ENCODE measurements at regions not wholly inside any gene's neighbourhood (a gene's known extent, or its start where the extent isn't known, plus 50 kb on each side); places are given as distances from the start of the nearest gene placed in this dataset.

- DNase-seq (ENCODE audit: low spot score), result no peak
- Mint-ChIP-seq H3K36me3 (ENCODE audit: low read depth) (no peaks in the 10 kb centered on the region), H3K27me3 (ENCODE audit: low read depth) (peaks cover 20% of the 10 kb centered on the region), H3K4me3 (ENCODE audit: unreplicated experiment) (no peak overlapping the region), H3K4me1 (ENCODE audit: low read depth) (peaks cover 5% of the 10 kb centered on the region), H3K27ac (ENCODE audit: unreplicated experiment) (no peak overlapping the region), H3K9me3 (ENCODE audit: low read depth) (no peaks in the 10 kb centered on the region)
- TF ChIP-seq, protein P1, sequence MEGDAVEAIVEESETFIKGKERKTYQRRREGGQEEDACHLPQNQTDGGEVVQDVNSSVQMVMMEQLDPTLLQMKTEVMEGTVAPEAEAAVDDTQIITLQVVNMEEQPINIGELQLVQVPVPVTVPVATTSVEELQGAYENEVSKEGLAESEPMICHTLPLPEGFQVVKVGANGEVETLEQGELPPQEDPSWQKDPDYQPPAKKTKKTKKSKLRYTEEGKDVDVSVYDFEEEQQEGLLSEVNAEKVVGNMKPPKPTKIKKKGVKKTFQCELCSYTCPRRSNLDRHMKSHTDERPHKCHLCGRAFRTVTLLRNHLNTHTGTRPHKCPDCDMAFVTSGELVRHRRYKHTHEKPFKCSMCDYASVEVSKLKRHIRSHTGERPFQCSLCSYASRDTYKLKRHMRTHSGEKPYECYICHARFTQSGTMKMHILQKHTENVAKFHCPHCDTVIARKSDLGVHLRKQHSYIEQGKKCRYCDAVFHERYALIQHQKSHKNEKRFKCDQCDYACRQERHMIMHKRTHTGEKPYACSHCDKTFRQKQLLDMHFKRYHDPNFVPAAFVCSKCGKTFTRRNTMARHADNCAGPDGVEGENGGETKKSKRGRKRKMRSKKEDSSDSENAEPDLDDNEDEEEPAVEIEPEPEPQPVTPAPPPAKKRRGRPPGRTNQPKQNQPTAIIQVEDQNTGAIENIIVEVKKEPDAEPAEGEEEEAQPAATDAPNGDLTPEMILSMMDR (IDR thresholded peaks at IDR 0.05), result no peak
These were observed 307.1 kb upstream of the ZNF507 start for GRCh38 chr19:32038021-32038920.

DNA sequence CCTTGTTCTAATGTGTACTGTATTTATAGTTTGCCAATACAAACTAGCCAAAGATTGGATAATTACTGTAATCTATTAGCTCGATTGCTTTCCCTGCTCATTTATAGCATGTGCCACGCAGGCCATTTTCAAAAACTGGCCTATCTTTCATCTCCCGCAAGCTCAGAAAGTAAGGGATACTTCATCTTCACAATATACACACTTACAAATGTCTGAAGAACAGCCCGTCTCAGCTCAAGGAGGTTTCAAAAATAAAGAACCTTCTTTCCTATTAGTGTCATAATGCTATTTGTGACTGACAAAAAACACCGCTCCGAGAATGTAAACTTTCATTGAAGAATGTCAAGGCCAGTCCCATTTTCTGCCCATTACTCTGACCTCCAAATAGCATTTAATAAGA lies 306.4 kb upstream of the ZNF507 start:
- peaks cover 22% of the 10 kb centered on the region for H3K27me3 Mint-ChIP-seq (ENCODE audit: low read depth)
- no peak for DNase-seq (ENCODE audit: low spot score)
- H3K9me3 Mint-ChIP-seq (ENCODE audit: low read depth), result no peaks in the 10 kb centered on the region
- H3K36me3 Mint-ChIP-seq (ENCODE audit: low read depth), result no peaks in the 10 kb centered on the region
- H3K27ac Mint-ChIP-seq (ENCODE audit: unreplicated experiment), result no peak overlapping the region
- H3K4me3 Mint-ChIP-seq (ENCODE audit: unreplicated experiment), result no peak overlapping the region
- H3K4me1 Mint-ChIP-seq (ENCODE audit: low read depth), result peaks cover 5% of the 10 kb centered on the region
- TF ChIP-seq, protein P1 (IDR thresholded peaks at IDR 0.05), result no peak

DNA sequence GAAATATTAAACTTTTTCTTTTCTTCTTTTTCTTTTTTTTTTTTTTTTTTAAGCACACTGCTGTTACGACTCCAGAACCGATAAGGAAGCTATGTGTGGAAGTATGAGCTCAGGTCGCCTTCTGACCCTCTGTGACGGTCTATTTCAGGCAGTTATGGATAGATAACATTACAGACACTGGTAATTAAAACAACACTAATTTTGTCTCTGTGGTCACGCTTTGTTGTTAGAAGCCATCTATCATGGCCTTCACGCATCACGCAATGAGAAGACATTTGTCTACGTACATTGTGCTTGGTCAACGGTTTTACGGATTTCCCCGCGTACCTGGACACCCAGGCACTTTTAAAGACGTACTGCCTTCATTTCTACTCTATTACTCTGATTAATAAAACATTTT lies 306.0 kb upstream of the ZNF507 start:
- no peak for DNase-seq (ENCODE audit: low spot score)
- H3K4me3 Mint-ChIP-seq (ENCODE audit: unreplicated experiment), result no peak overlapping the region
- TF ChIP-seq, protein P1 (IDR thresholded peaks at IDR 0.05), result no peak
- H3K27ac Mint-ChIP-seq (ENCODE audit: unreplicated experiment), result no peak overlapping the region
- H3K36me3 Mint-ChIP-seq (ENCODE audit: low read depth), result no peaks in the 10 kb centered on the region
- peaks cover 5% of the 10 kb centered on the region for H3K4me1 Mint-ChIP-seq (ENCODE audit: low read depth)
- H3K27me3 Mint-ChIP-seq (ENCODE audit: low read depth), result peaks cover 24% of the 10 kb centered on the region
- H3K9me3 Mint-ChIP-seq (ENCODE audit: low read depth), result no peaks in the 10 kb centered on the region

DNA sequence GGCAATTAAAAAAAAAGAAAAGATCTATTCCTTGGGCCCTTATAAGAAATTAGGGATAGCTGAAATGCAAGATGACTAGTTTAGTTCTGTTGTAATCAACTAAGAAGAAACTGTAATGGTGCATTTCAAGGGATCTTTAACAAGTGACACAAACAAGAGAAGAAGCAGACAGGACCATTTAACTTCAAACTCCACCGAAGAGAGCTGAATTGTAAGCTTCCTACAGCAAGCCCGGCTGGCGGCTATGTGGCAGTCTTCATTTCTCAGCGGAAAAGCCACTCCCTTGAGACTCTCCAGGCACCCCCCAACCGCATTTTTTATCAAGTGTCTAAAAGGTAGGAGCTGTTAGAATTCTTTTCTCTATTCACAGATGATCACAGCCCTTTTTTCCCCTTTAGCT lies 305.2 kb upstream of the ZNF507 start:
- Mint-ChIP-seq H3K4me3 (ENCODE audit: unreplicated experiment) (no peak overlapping the region), H3K4me1 (ENCODE audit: low read depth) (peaks cover 5% of the 10 kb centered on the region), H3K36me3 (ENCODE audit: low read depth) (no peaks in the 10 kb centered on the region), H3K9me3 (ENCODE audit: low read depth) (no peaks in the 10 kb centered on the region), H3K27me3 (ENCODE audit: low read depth) (peaks cover 24% of the 10 kb centered on the region), H3K27ac (ENCODE audit: unreplicated experiment) (no peak overlapping the region)
- TF ChIP-seq, protein P1 (IDR thresholded peaks at IDR 0.05), result no peak
- DNase-seq (ENCODE audit: low spot score), result no peak

- Mint-ChIP-seq H3K4me3 (ENCODE audit: unreplicated experiment) (peak overlapping the region; percentile 20), H3K27ac (ENCODE audit: unreplicated experiment) (no peak overlapping the region), H3K36me3 (ENCODE audit: low read depth) (no peaks in the 10 kb centered on the region), H3K4me1 (ENCODE audit: low read depth) (peaks cover 5% of the 10 kb centered on the region), H3K9me3 (ENCODE audit: low read depth) (no peaks in the 10 kb centered on the region), H3K27me3 (ENCODE audit: low read depth) (peaks cover 27% of the 10 kb centered on the region)
- TF ChIP-seq, protein P1 (IDR thresholded peaks at IDR 0.05), result peak; percentile 79
- DNase-seq (ENCODE audit: low spot score), result no peak
These were observed 303.6 kb upstream of the ZNF507 start for GRCh38 chr19:32041681-32042292.

Data from chondrocyte (in vitro differentiated cells).